Stimulated activated memory B cell treated with anti-CD40 and anti-IgM and Interleukin-4, amounts not matched to agents 10 μg/mL and 1 μg/mL and 100 μg/mL, for 72 hours (primary cell): ENCODE measurements at regions not wholly inside any gene's neighbourhood (a gene's known extent, or its start where the extent isn't known, plus 50 kb on each side); places are given as distances from the start of the nearest gene placed in this dataset.

Experiments
- ATAC-seq: fragments of 150-1000 bp; cut with Tn5 transposase; 2 replicates; pipeline ENCODE4 v1.10.0; 2021
- H3K27ac Mint-ChIP-seq: one replicate; pipeline ENCODE4 v1.8.0; 2022; ENCODE audit warnings: mild to moderate bottlenecking, mixed read lengths
- H3K27me3 Mint-ChIP-seq: one replicate; pipeline ENCODE4 v1.8.0; 2022; ENCODE audit warnings: mixed read lengths
- H3K36me3 Mint-ChIP-seq: one replicate; pipeline ENCODE4 v1.8.0; 2022; ENCODE audit warnings: mixed read lengths
- H3K4me1 Mint-ChIP-seq: one replicate; pipeline ENCODE4 v1.8.0; 2022; ENCODE audit warnings: mixed read lengths
- H3K4me3 Mint-ChIP-seq: one replicate; pipeline ENCODE4 v1.8.0; 2022; ENCODE audit warnings: mild to moderate bottlenecking, moderate library complexity, mixed read lengths
- H3K9me3 Mint-ChIP-seq: one replicate; pipeline ENCODE4 v1.8.0; 2022; ENCODE audit warnings: mixed read lengths

DNA sequence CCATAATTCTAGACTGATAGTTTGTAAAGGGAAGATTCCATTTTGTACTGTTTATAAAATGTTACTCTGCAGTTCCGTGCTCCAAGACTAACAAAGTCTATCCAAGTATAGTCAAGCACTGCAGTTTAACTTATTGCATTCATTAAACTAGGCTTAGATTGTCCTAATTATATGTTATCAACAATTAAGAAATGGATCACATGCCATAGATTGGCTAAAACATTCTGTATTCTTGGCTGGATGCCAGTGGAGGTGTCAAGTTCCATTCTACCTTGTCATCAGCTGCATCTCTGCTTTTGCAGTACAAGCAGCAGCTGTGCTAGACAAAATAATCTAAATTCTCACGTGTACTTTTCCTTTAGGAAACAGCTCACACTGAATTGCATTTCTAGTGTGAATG lies 69.4 kb upstream of the MEF2C start:
- H3K9me3 Mint-ChIP-seq: no peaks in the 10 kb centered on the region
- no peak overlapping the region for H3K4me3 Mint-ChIP-seq
- no peaks in the 10 kb centered on the region for H3K27me3 Mint-ChIP-seq
- ATAC-seq: no peak
- peaks cover 14% of the 10 kb centered on the region for H3K36me3 Mint-ChIP-seq
- H3K27ac Mint-ChIP-seq: no peak overlapping the region
- H3K4me1 Mint-ChIP-seq: peaks cover 22% of the 10 kb centered on the region

GRCh38 chr5:88951457-88951856 lies 68.5 kb upstream of the MEF2C start:
- peaks cover 22% of the 10 kb centered on the region for H3K4me1 Mint-ChIP-seq
- H3K27ac Mint-ChIP-seq: no peak overlapping the region
- ATAC-seq: no peak
- no peaks in the 10 kb centered on the region for H3K27me3 Mint-ChIP-seq
- no peak overlapping the region for H3K4me3 Mint-ChIP-seq
- no peaks in the 10 kb centered on the region for H3K9me3 Mint-ChIP-seq
- peaks cover 14% of the 10 kb centered on the region for H3K36me3 Mint-ChIP-seq

DNA sequence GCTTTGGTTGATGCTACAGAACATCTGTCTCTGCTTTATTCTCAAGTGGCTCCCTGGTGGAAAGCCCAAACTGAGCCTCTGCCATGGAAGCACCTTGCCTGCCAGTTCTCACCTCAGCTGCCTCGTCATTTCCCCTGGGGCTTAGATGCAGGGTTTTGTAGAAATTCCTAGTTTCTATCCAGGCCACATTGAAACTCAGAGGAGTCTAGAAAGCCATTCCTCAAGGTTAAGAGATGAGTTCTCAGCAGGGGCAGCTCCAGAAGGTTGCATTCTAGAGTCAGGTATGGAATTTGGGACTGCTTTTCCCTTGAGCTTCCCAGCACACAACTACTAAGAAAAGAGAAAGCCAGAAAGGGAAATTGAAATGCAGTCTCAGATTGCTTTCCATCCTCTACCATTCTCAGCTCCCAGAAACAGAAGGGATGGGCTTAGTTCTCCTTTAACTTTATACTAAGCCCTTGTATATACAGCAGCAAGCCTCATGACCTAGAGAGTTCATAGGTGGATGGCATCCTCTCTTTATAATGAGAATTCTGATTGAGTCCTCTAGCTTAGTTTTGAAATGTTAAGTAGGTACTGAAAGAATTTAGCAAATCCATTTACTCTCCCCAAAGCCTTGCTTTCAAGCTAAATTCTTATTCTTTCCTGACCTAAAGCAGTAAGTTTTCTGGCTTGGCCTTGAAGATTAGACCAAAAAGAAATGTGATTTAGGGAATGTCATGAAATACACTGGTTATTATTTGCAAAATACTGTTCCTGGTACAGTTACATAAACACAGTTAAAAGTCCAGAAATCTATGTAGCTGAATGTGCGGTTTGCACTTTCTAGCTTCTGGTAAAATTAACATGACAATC lies 66.0 kb upstream of the MEF2C start:
- Mint-ChIP-seq H3K27ac (peak overlapping the region; percentile 21), H3K36me3 (peaks cover 7% of the 10 kb centered on the region), H3K27me3 (no peaks in the 10 kb centered on the region), H3K4me3 (no peak overlapping the region), H3K4me1 (peaks cover 30% of the 10 kb centered on the region), H3K9me3 (no peaks in the 10 kb centered on the region)
- ATAC-seq: peak; percentile 8

GRCh38 chr5:88944751-88945531 lies 62.0 kb upstream of the MEF2C start:
- H3K27ac Mint-ChIP-seq: peak overlapping the region; percentile 8
- ATAC-seq: no peak
- peaks cover 12% of the 10 kb centered on the region for H3K36me3 Mint-ChIP-seq
- H3K4me1 Mint-ChIP-seq: peaks cover 27% of the 10 kb centered on the region
- H3K4me3 Mint-ChIP-seq: no peak overlapping the region
- H3K27me3 Mint-ChIP-seq: no peaks in the 10 kb centered on the region
- H3K9me3 Mint-ChIP-seq: no peaks in the 10 kb centered on the region

GRCh38 chr5:88941581-88941980 lies 58.6 kb upstream of the MEF2C start:
- Mint-ChIP-seq H3K27me3 (no peaks in the 10 kb centered on the region), H3K36me3 (peaks cover 19% of the 10 kb centered on the region), H3K27ac (no peak overlapping the region), H3K4me1 (peaks cover 26% of the 10 kb centered on the region), H3K4me3 (no peak overlapping the region), H3K9me3 (no peaks in the 10 kb centered on the region)
- no peak for ATAC-seq

DNA sequence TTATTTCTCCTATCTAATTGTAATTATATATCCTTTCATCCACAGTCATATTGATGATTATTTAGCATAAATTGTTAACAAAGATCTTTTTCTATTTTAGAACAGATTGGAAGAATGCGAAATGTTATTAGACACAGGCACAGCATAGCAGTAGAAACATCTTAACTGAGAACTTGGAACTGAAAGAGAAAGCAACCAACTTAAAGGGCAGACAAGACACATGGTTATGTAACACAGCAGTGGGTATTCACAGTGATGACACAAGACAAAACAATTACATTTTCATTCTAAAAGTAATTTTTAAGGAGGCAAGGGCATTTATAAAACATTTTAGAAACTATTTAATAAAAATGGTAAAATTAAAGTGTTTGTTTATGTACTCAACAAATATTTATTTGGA lies 57.7 kb upstream of the MEF2C start:
- Mint-ChIP-seq H3K9me3 (no peaks in the 10 kb centered on the region), H3K4me1 (peaks cover 26% of the 10 kb centered on the region), H3K4me3 (no peak overlapping the region), H3K27ac (peak overlapping the region; percentile 44), H3K36me3 (peaks cover 19% of the 10 kb centered on the region), H3K27me3 (no peaks in the 10 kb centered on the region)
- ATAC-seq: no peak

GRCh38 chr5:88939300-88939699 lies 56.3 kb upstream of the MEF2C start:
- no peak overlapping the region for H3K4me3 Mint-ChIP-seq
- no peaks in the 10 kb centered on the region for H3K9me3 Mint-ChIP-seq

GRCh38 chr5:88938488-88938887 lies 55.5 kb upstream of the MEF2C start:
- Mint-ChIP-seq H3K4me1 (peaks cover 18% of the 10 kb centered on the region), H3K4me3 (no peak overlapping the region), H3K9me3 (no peaks in the 10 kb centered on the region), H3K27ac (no peak overlapping the region), H3K27me3 (no peaks in the 10 kb centered on the region), H3K36me3 (peaks cover 13% of the 10 kb centered on the region)
- no peak for ATAC-seq

More at GRCh38 chr5:88939300-88939699, 56.3 kb upstream of the MEF2C start:
- ATAC-seq: no peak
- Mint-ChIP-seq H3K4me1 (peaks cover 18% of the 10 kb centered on the region), H3K36me3 (peaks cover 17% of the 10 kb centered on the region), H3K27ac (no peak overlapping the region), H3K27me3 (no peaks in the 10 kb centered on the region)

GRCh38 chr5:88937406-88937805 lies 54.4 kb upstream of the MEF2C start:
- Mint-ChIP-seq H3K27ac (no peak overlapping the region), H3K36me3 (peaks cover 13% of the 10 kb centered on the region), H3K9me3 (no peaks in the 10 kb centered on the region), H3K4me3 (no peak overlapping the region), H3K27me3 (no peaks in the 10 kb centered on the region), H3K4me1 (peaks cover 18% of the 10 kb centered on the region)
- ATAC-seq: no peak

GRCh38 chr5:88934439-88934838 lies 51.5 kb upstream of the MEF2C start:
- no peaks in the 10 kb centered on the region for H3K9me3 Mint-ChIP-seq
- H3K27me3 Mint-ChIP-seq: no peaks in the 10 kb centered on the region
- H3K27ac Mint-ChIP-seq: no peak overlapping the region
- H3K36me3 Mint-ChIP-seq: peaks cover 7% of the 10 kb centered on the region
- H3K4me3 Mint-ChIP-seq: no peak overlapping the region
- ATAC-seq: no peak
- H3K4me1 Mint-ChIP-seq: peaks cover 12% of the 10 kb centered on the region
